ENCODE measurements at regions not wholly inside any gene's neighbourhood (a gene's known extent, or its start where the extent isn't known, plus 50 kb on each side); places are given as distances from the start of the nearest gene placed in this dataset.
"Not testable (repeated sequence)": the region's sequence is repeated elsewhere in the genome, so short reads cannot be mapped to it uniquely, and the experiment has no call there.

GRCh38 chr9:7338586-7339281 lies 460.8 kb downstream of the DMAC1 start:
- no peak for DNase-seq

- DNase-seq, result no peak
Measured at GRCh38 chr9:7336356-7337065, 463.1 kb downstream of the DMAC1 start.

GRCh38 chr9:7333719-7334118 lies 465.9 kb downstream of the DMAC1 start:
- DNase-seq, result no peak

- no peak for DNase-seq
Measured at GRCh38 chr9:7332780-7333179, 466.8 kb downstream of the DMAC1 start.

GRCh38 chr9:7328453-7328852 lies 471.1 kb downstream of the DMAC1 start:
- DNase-seq, result no peak

GRCh38 chr9:7325995-7326394 lies 473.6 kb downstream of the DMAC1 start:
- no peak for DNase-seq

- no peak for DNase-seq
Measured at GRCh38 chr9:7324152-7324598, 475.4 kb downstream of the DMAC1 start.

- no peak for DNase-seq
Measured at GRCh38 chr9:7320841-7321240, 478.7 kb downstream of the DMAC1 start.

GRCh38 chr9:7320139-7320538 lies 479.4 kb downstream of the DMAC1 start:
- no peak for DNase-seq

GRCh38 chr9:7318920-7319319 lies 480.7 kb downstream of the DMAC1 start:
- DNase-seq, result no peak

- DNase-seq, result no peak
Measured at GRCh38 chr9:7316967-7317366, 482.6 kb downstream of the DMAC1 start.

GRCh38 chr9:7316166-7316795 lies 483.3 kb downstream of the DMAC1 start:
- DNase-seq, result no peak

- DNase-seq, result no peak
Measured at GRCh38 chr9:7315746-7316145, 483.8 kb downstream of the DMAC1 start.

- no peak for DNase-seq
Measured at GRCh38 chr9:7315116-7315515, 484.5 kb downstream of the DMAC1 start.

GRCh38 chr9:7313389-7313788 lies 486.2 kb downstream of the DMAC1 start:
- DNase-seq, result no peak

- DNase-seq, result not testable (repeated sequence)
Measured at GRCh38 chr9:7309051-7309450, 490.5 kb downstream of the DMAC1 start.

- no peak for DNase-seq
Measured at GRCh38 chr9:7305677-7306076, 493.9 kb downstream of the DMAC1 start.

GRCh38 chr9:7304627-7304995 lies 495.0 kb downstream of the DMAC1 start:
- no peak for DNase-seq

GRCh38 chr9:7303907-7304626 lies 495.5 kb downstream of the DMAC1 start:
- DNase-seq, result no peak

- no peak for DNase-seq
Measured at GRCh38 chr9:7300484-7300883, 499.1 kb downstream of the DMAC1 start.

GRCh38 chr9:7298123-7298522 lies 501.5 kb downstream of the DMAC1 start:
- DNase-seq, result no peak

- no peak for DNase-seq
Measured at GRCh38 chr9:7297521-7297920, 502.1 kb downstream of the DMAC1 start.

- DNase-seq, result no peak
Measured at GRCh38 chr9:7293091-7293490, 506.5 kb downstream of the DMAC1 start.
